Activated CD8-positive, alpha-beta memory T cell treated with anti-CD3 and anti-CD28 coated beads for 36 hours (primary cell): ENCODE measurements at regions not wholly inside any gene's neighbourhood (a gene's known extent, or its start where the extent isn't known, plus 50 kb on each side); places are given as distances from the start of the nearest gene placed in this dataset.

Source experiments
- CTCF ChIA-PET: fragments of 350-600 bp; sonication (Branson Sonifier 250); formaldehyde crosslinking; loops from one replicate; lab custom pipeline; 2021; ENCODE audit warnings: antibody characterized with exemption; lab: Charles Lee
- POLR2A ChIA-PET: fragments of 350-600 bp; sonication (Branson Sonifier 250); formaldehyde crosslinking; loops from one replicate; lab custom pipeline; 2021; ENCODE audit warnings: antibody characterized with exemption; lab: Charles Lee

- ChIA-PET CTCF (no interaction called here), POLR2A (no interaction called here)
Measured at GRCh38 chr5:38105801-38106200, 152.6 kb upstream of the EGFLAM start.

- ChIA-PET POLR2A (no interaction called here), CTCF (no interaction called here)
Measured at GRCh38 chr5:38105231-38105570, 153.2 kb upstream of the EGFLAM start.

- CTCF ChIA-PET, result no interaction called here
- POLR2A ChIA-PET, result no interaction called here
Measured at GRCh38 chr5:38104497-38105230, 153.7 kb upstream of the EGFLAM start.

- ChIA-PET CTCF (no interaction called here), POLR2A (no interaction called here)
Measured at GRCh38 chr5:38101897-38102296, 156.5 kb upstream of the EGFLAM start.

- ChIA-PET POLR2A (no interaction called here), CTCF (no interaction called here)
Measured at GRCh38 chr5:38099205-38100168, 158.9 kb upstream of the EGFLAM start.

GRCh38 chr5:38094889-38095288, 163.5 kb upstream of the EGFLAM start:
- ChIA-PET CTCF (no interaction called here), POLR2A (no interaction called here)

- POLR2A ChIA-PET, result no interaction called here
- CTCF ChIA-PET, result no interaction called here
Measured at GRCh38 chr5:38093855-38094254, 164.5 kb upstream of the EGFLAM start.

GRCh38 chr5:38086777-38087176, 171.6 kb upstream of the EGFLAM start:
- ChIA-PET POLR2A (no interaction called here), CTCF (no interaction called here)

GRCh38 chr5:38079620-38080402, 178.5 kb upstream of the EGFLAM start:
- ChIA-PET CTCF (no interaction called here), POLR2A (no interaction called here)

GRCh38 chr5:38078161-38078560, 180.2 kb upstream of the EGFLAM start:
- CTCF ChIA-PET, result no interaction called here
- POLR2A ChIA-PET, result no interaction called here

GRCh38 chr5:38077652-38078051, 180.7 kb upstream of the EGFLAM start:
- ChIA-PET CTCF (no interaction called here), POLR2A (no interaction called here)

- CTCF ChIA-PET, result no interaction called here
- POLR2A ChIA-PET, result no interaction called here
Measured at GRCh38 chr5:38071831-38072694, 186.3 kb upstream of the EGFLAM start.

- ChIA-PET POLR2A (no interaction called here), CTCF (no interaction called here)
Measured at GRCh38 chr5:38070304-38070950, 187.9 kb upstream of the EGFLAM start.

GRCh38 chr5:38069360-38069759, 189.0 kb upstream of the EGFLAM start:
- POLR2A ChIA-PET, result no interaction called here
- CTCF ChIA-PET, result no interaction called here

GRCh38 chr5:38060354-38060753, 198.0 kb upstream of the EGFLAM start:
- POLR2A ChIA-PET, result no interaction called here

GRCh38 chr5:38059876-38060275, 198.5 kb upstream of the EGFLAM start:
- CTCF ChIA-PET, result no interaction called here
- POLR2A ChIA-PET, result no interaction called here

More at GRCh38 chr5:38060354-38060753, 198.0 kb upstream of the EGFLAM start:
- CTCF ChIA-PET, result no interaction called here

GRCh38 chr5:38051711-38052511, 206.4 kb upstream of the EGFLAM start:
- CTCF ChIA-PET, result no interaction called here
- POLR2A ChIA-PET, result no interaction called here

GRCh38 chr5:38048400-38048799, 208.6 kb upstream of the GDNF start:
- CTCF ChIA-PET, result interaction anchor here (0.7 kb wide), 1 partner anchor 10 kb away, joined by 3 read pairs; no protein-coding TSS in a partner anchor

More at GRCh38 chr5:38048400-38048799, 208.6 kb upstream of the GDNF start:
- POLR2A ChIA-PET, result no interaction called here
